ENCODE measurements at regions not wholly inside any gene's neighbourhood (a gene's known extent, or its start where the extent isn't known, plus 50 kb on each side); places are given as distances from the start of the nearest gene placed in this dataset.

- DNase-seq (ENCODE audit: low read depth in 2 of 2) = no peak
Measured at GRCh38 chr16:82358606-82359221, 188.7 kb upstream of the MPHOSPH6 start.

DNA sequence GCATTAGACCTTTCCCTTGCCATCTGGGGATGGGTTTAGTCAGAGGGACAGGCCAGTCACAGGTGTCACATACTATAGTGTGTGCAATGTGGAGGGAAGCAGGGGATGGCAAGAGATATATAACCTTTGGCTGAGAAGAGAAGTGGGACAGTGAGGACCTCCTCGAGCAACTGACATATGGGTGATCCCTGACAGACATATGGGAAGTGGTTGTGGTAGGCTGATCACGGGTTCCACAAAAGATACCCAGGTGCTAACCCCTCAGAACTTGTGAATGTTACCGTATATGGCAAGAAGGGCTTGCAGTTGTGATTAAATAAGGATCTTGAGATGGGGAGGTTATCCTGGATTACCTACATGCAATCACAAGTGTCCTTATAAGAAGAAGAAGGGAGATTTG is 188.1 kb upstream of the MPHOSPH6 start:
- no peak for DNase-seq (ENCODE audit: low read depth in 2 of 2)

GRCh38 chr16:82357237-82357636 is 187.2 kb upstream of the MPHOSPH6 start:
- DNase-seq (ENCODE audit: low read depth in 2 of 2) = no peak

- no peak for DNase-seq (ENCODE audit: low read depth in 2 of 2)
Measured at GRCh38 chr16:82350560-82350959, 180.5 kb upstream of the MPHOSPH6 start.

DNA sequence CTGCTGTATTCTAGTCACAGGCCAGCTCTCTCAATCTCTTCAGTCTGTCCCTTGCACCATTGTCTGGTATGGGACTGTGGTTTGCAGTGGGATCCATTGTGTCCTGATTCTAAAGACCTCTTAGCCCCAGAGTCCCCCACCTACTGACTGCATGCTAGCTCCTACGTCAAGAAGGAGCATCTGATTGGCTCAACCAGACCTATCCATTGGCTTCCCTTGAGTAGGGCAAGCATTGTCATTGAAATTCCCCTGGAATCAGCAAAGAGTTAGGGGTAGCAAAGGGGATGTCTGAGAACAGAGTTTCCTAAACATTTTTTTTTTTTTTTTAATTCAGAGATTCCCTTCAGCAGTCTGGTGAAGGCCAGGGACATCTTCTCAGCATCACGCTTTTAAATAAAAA is 175.3 kb upstream of the MPHOSPH6 start:
- no peak for DNase-seq (ENCODE audit: low read depth in 2 of 2)

GRCh38 chr16:82344157-82344556 is 174.1 kb upstream of the MPHOSPH6 start:
- no peak for DNase-seq (ENCODE audit: low read depth in 2 of 2)

GRCh38 chr16:82341146-82341669 is 171.2 kb upstream of the MPHOSPH6 start:
- DNase-seq (ENCODE audit: low read depth in 2 of 2) = no peak

GRCh38 chr16:82340531-82340930 is 170.5 kb upstream of the MPHOSPH6 start:
- no peak for DNase-seq (ENCODE audit: low read depth in 2 of 2)

DNA sequence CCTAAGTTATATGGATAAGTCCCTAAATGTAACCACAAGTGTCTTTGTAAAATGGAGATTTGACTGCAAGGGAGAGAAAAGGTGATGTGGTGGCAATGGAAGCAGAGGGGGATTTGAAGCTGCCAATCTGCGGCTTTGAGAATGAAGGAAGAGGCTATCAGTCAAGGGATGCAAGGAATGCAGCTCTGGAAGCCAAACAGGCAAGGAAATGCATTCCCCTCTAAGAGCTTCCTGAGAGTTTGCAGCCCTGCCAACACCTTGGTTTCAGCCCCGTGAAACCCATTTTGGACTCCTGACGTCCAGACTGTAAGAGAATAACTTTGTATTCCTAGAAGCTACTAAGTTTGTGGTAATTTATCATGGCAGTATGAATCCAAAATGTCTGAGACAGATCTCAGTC is 167.3 kb upstream of the MPHOSPH6 start:
- DNase-seq (ENCODE audit: low read depth in 2 of 2) = no peak

DNA sequence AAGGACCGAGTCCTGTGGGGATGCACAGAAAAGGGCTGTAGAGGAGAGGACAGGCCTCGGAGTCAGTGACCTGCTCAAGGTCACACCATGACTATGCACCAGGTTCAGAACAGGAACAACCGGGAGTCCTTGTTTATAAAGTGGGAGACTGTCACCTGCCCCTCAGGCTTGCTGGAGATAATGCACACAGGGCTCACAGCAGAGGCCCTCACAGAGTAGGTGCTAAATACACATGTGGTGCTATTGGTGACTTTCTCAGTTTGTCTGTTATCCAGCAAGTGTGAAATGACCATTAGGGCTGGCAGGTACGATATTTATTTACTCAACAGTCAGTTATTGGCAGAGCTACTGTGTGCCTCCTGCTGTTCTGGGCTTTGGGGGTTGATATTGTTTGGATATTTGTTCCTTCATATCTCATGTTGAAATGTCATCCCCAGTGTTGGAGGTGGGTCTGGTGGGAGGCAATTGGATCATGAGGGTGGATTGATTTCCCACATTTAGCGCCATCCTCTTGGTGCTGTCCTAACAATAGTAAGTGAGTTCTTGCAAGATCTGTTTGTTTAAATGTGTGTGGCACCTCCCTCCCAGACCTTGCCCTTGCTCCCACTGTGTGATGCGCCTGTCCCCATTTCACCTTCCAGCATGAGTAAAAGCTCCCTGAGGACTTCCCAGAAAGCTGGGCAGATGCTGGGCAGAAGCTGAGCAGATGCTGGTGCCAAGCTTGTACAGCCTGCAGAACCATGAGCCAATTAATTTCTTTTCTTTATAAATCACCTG is 162.1 kb upstream of the MPHOSPH6 start:
- no peak for DNase-seq (ENCODE audit: low read depth in 2 of 2)

GRCh38 chr16:82331397-82331796 is 161.4 kb upstream of the MPHOSPH6 start:
- no peak for DNase-seq (ENCODE audit: low read depth in 2 of 2)

DNA sequence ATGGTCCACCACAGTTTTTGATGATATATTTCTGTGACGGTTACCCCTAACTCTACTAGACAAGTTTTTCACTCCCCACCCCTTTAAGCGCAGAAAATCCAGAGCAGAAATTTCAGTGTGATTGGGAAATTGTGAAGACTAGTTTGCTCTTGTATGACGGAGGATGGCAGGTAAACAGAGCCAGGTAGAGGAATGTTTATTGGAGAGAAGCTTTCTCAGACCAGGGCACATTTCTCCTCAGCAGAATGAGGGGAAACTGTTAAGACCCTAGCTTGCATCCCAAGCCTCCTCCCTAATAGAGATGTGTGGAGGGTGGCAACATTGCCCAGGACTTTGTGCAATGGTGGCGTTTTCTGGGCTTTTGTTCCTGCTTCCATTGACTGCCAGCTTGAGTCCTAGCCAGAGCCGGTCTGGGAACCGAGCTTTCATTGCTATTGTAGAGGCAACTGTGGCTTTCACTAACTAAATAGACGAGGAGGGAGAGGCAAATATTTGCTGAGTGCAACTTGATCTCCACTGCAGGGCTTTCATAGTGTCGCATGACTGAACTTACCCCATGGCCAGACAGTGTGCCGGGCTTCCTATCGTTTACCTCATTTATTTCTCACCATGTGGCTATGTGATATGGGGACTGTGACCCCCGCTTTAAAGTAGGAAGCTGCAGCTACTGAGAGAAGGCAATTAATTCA is 159.6 kb upstream of the MPHOSPH6 start:
- DNase-seq (ENCODE audit: low read depth in 2 of 2) = no peak

DNA sequence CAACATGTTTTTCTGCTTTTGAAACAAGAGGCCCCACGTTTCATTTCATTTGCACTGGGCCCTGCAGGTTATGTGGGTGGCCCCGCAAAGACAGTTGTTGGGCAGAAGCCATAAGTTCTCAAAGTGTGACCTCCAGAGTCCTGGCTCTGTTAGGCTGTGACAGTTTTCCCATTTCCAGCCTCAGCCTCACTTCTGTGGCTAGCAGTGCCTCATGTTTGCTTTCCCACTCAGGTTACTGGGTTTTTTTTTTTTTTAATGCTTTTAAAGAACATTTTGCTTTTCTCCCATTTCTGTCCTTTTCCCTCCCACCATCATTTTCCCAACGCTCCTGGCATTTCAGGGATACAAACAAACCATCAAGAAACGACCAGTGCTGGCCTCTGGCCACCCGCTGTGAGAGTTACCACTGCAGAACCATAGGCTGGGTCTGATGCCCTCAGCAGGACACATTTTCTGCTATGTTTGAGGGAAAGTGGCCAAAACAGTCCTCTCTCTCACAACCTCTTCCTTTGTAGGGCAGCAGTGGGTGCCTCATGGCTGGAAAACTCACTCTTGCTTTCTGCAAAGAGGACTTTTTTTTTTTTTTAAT is 159.0 kb upstream of the MPHOSPH6 start:
- DNase-seq (ENCODE audit: low read depth in 2 of 2) = no peak

DNA sequence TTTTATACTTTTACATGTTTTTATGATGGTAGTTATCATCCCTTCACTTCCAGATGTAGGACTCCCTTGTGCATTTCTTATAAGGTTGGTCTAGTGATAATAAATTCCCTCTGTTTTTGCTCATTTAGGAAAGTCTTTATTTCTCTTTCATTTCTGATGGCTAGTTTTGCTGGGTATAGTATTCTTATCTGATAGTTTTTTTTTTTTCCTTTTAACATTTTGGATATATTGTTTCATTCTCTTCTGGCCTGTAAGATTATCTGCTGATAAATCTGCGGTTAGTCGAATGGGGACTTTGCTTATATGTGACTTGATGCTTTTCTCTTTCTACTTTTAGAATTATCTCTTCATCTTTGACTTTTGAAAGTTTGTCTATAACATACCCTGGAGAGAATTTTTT is 153.1 kb upstream of the MPHOSPH6 start:
- no peak for DNase-seq (ENCODE audit: low read depth in 2 of 2)

- no peak for DNase-seq (ENCODE audit: low read depth in 2 of 2)
Measured at GRCh38 chr16:82322177-82322576, 152.2 kb upstream of the MPHOSPH6 start.

- no peak for DNase-seq (ENCODE audit: low read depth in 2 of 2)
Measured at GRCh38 chr16:82319038-82319437, 149.0 kb upstream of the MPHOSPH6 start.

DNA sequence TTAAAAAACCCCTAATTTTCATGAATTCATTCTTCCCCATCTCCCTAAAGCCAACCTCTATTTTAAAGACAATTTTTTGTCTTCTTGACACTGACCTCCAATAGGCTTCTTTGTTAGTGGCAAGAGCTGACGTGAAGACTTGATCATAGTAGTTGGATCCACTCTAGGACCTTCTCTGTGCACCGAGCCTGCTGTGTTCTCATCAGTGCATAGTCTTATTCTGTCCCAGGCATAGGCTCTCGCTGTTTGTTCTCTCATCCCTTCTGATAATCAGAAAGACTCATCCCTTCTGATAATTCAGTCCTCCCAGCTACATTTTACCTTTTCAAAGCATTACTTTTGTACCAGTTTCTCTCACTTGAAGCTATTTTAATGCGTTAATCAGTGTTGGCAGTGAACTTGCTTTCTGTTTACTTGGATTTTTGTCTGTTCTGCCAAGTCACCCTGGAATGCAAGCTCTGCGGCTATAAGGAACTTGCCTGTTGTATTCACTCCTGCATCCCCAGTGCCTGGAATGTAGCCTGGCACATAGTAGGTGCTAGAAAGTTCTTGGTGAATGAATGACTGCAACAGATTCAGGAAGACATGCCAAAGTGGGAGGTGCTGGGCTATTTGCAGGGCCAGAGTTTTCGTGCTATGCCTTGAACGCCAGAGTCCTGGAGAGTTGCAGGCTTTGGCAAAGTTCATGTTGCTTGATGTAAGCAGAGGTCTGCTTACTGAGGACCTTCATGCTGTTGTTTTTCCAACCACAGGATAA is 147.6 kb upstream of the MPHOSPH6 start:
- no peak for DNase-seq (ENCODE audit: low read depth in 2 of 2)

GRCh38 chr16:82313754-82314153 is 143.7 kb upstream of the MPHOSPH6 start:
- no peak for DNase-seq (ENCODE audit: low read depth in 2 of 2)

GRCh38 chr16:82311528-82311927 is 141.5 kb upstream of the MPHOSPH6 start:
- no peak for DNase-seq (ENCODE audit: low read depth in 2 of 2)

DNA sequence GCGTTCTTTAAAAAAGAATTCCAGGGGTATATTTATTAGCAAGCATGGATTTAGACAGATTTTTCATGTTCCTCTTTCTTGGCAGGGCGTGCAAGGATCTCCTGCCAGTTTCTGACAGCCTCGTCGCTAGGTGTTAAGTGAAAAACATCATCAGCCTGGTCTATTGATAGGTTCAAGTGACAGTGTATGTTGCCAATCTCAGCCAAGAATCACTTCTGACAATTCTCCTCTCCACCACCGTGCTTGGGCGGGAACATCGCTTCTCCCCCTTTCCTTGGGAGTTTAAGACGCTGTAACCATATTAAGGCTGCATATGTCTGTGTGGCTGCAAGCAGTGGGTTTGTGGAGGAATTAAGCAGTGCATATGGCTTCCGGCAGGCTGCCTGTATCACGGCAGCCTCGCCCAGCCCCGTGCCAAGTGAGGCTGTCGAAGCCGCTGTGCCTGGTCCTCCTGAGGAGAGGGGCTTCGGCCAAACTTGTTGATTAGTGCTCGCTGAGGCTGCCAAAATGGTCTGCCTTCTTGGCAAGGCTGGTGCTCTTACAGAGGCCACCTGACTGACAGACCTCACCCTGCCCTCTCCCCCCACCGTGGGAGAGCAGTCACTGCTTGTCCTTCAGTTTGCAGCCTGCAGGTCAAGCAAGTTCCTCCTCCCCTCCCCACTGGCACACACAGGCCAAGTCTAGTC is 132.2 kb upstream of the MPHOSPH6 start:
- DNase-seq (ENCODE audit: low read depth in 2 of 2) = no peak

DNA sequence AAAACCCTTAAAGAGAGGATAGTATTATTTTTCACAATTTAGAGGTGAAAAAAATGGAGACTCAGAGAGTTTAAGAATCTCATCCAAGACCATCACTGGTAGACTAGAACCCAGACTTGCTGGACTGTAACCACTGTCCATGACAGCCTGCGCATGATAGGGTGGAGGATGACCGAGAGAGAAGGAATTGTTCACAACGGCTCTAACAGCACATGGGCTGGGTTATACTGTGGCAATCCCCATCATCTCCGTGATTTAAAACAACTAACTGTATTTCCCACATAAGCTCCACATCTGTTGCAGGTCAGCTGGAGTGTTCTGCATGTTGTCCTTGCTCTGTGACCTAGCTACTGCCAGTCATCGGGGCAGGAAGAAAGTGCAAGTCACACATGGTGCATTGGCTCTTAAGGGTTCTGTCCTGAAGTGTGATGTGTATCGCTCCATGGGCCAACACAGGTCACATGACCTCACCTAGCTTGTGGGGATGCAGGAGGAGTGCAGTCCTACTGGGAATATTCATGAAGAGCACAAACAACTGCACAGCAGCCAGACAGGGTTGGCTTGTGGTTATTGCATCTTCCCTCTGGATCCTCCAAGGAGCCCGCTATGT is 131.2 kb upstream of the MPHOSPH6 start:
- no peak for DNase-seq (ENCODE audit: low read depth in 2 of 2)
